Upper lobe of left lung (tissue), 6 donors: ENCODE measurements at regions not wholly inside any gene's neighbourhood (a gene's known extent, or its start where the extent isn't known, plus 50 kb on each side); places are given as distances from the start of the nearest gene placed in this dataset.
"Not testable (repeated sequence)": the region's sequence is repeated elsewhere in the genome, so short reads cannot be mapped to it uniquely, and the experiment has no call there.

Experiments
- ATAC-seq, 2 donors: fragments of 200-7000 bp; cut with Tn5 transposase; one replicate each; pipeline ENCODE4 v1.9.1; 2022; ENCODE audit warnings: mild to moderate bottlenecking in 2 of 2, moderate library complexity in 2 of 2; ENCODE audit not compliant: low FRiP score in 2 of 2
- DNase-seq, 2 donors: peaks; one replicate each; pipeline ENCODE4 v3.0.0-alpha.2; 2019 to 2020
- H3K27ac ChIP-seq, 4 donors: fragments of 200-600 bp; sonication (generic); one replicate each; pipeline ENCODE4 v1.5.1; 2016 to 2019
- H3K27me3 ChIP-seq, 4 donors: fragments of 200-600 bp; sonication (generic); one replicate each; pipeline ENCODE4 v1.5.1; 2017 to 2019
- H3K36me3 ChIP-seq, 4 donors: fragments of 200-600 bp; sonication (generic); one replicate each; pipeline ENCODE4 v1.5.1; 2016 to 2019
- H3K4me1 ChIP-seq, 4 donors: fragments of 200-600 bp; sonication (generic); one replicate each; pipeline ENCODE4 v1.5.1; 2018 to 2019
- H3K4me3 ChIP-seq, 4 donors: fragments of 200-600 bp; sonication (generic); one replicate each; pipeline ENCODE4 v1.5.1; 2017 to 2019; ENCODE audit warnings: mild to moderate bottlenecking in 2 of 4, moderate library complexity in 1 of 4
- H3K9me3 ChIP-seq, 4 donors: fragments of 200-600 bp; sonication (generic); one replicate each; pipeline ENCODE4 v1.5.1; 2018 to 2019
- CTCF ChIP-seq, 6 experiments: fragments of 450-650 bp in 4 of 6; fragments of 200-600 bp in 2 of 6; sonication (generic) in 2 of 6; IDR thresholded peaks; one replicate each; pipeline ENCODE4 v1.5.1; 2016 to 2019; ENCODE audit warnings: antibody characterized with exemption in 6 of 6
- EP300 ChIP-seq, 4 donors: sonication (generic); formaldehyde crosslinking; IDR thresholded peaks; one replicate each; pipeline ENCODE4 v1.5.1; 2017; ENCODE audit warnings: antibody characterized with exemption in 4 of 4, control low read depth in 2 of 4
- POLR2A ChIP-seq, 4 donors: fragments of 450-650 bp; IDR thresholded peaks; one replicate each; pipeline ENCODE4 v1.5.1; 2016 to 2017; ENCODE audit warnings: antibody characterized with exemption in 4 of 4, mild to moderate bottlenecking in 2 of 4
- POLR2AphosphoS5 ChIP-seq, 2 donors: sonication (generic); formaldehyde crosslinking; IDR thresholded peaks; one replicate each; pipeline ENCODE4 v1.5.1; 2017; ENCODE audit warnings: antibody characterized with exemption in 2 of 2
- WGBS, 2 donors: methylation state at CpG; one replicate each; pipeline ENCODE4 v1.1.5; 2017 to 2018; 5-methylcytosine and 5-hydroxymethylcytosine counted together
- donor health status: DM: no; HTN: no; CAD: no; lungs with moderate emphysema.
- donor health status: DM: no; HTN: yes; CAD: no; lungs with severe emphysema.

GRCh38 chr5:63094730-63095129 lies 516.1 kb downstream of the LRRC70 start:
- ATAC-seq (no peak), DNase-seq (no peak)
- TF ChIP-seq EP300 (IDR thresholded peaks at IDR 0.05): no peak
- TF ChIP-seq POLR2AphosphoS5 (IDR thresholded peaks at IDR 0.05): no peak
- no peak for TF ChIP-seq POLR2A (IDR thresholded peaks at IDR 0.05)
- TF ChIP-seq CTCF (IDR thresholded peaks at IDR 0.05): no peak
- H3K27me3 ChIP-seq: no peaks in the 10 kb centered on the region
- H3K9me3 ChIP-seq: no peaks in the 10 kb centered on the region
- H3K4me3 ChIP-seq: no peak overlapping the region
- WGBS, 2 donors: 90% methylated on average over 6 of the region's 6 CpGs
- H3K27ac ChIP-seq: no peak overlapping the region
- H3K36me3 ChIP-seq: no peaks in the 10 kb centered on the region
- no peaks in the 10 kb centered on the region for H3K4me1 ChIP-seq

GRCh38 chr5:63089147-63089546 lies 510.5 kb downstream of the LRRC70 start:
- WGBS, 2 donors: 47 to 68% methylated on average over 1 of the region's 1 CpG

GRCh38 chr5:63085561-63085960 lies 506.9 kb downstream of the LRRC70 start:
- Histone ChIP-seq H3K4me3 (no peak overlapping the region), H3K36me3 (no peaks in the 10 kb centered on the region), H3K9me3 (no peaks in the 10 kb centered on the region), H3K4me1 (no peaks in the 10 kb centered on the region), H3K27me3 (no peaks in the 10 kb centered on the region), H3K27ac (no peak overlapping the region)
- WGBS, 2 donors: 58 to 67% methylated on average over 2 of the region's 2 CpGs
- DNase-seq (no peak), ATAC-seq (no peak)
- no peak for TF ChIP-seq POLR2AphosphoS5 (IDR thresholded peaks at IDR 0.05)
- TF ChIP-seq POLR2A (IDR thresholded peaks at IDR 0.05): no peak
- no peak for TF ChIP-seq EP300 (IDR thresholded peaks at IDR 0.05)
- TF ChIP-seq CTCF (IDR thresholded peaks at IDR 0.05): no peak

More at GRCh38 chr5:63089147-63089546, 510.5 kb downstream of the LRRC70 start:
- no peak for DNase-seq
- no peak for TF ChIP-seq EP300 (IDR thresholded peaks at IDR 0.05)
- TF ChIP-seq POLR2AphosphoS5 (IDR thresholded peaks at IDR 0.05): no peak
- no peak for TF ChIP-seq POLR2A (IDR thresholded peaks at IDR 0.05)
- TF ChIP-seq CTCF (IDR thresholded peaks at IDR 0.05): no peak
- Histone ChIP-seq H3K27ac (no peak overlapping the region), H3K9me3 (no peaks in the 10 kb centered on the region), H3K4me3 (no peak overlapping the region), H3K27me3 (no peaks in the 10 kb centered on the region), H3K4me1 (no peaks in the 10 kb centered on the region), H3K36me3 (no peaks in the 10 kb centered on the region)
- no peak for ATAC-seq

GRCh38 chr5:63083689-63084088 lies 505.1 kb downstream of the LRRC70 start:
- not testable (repeated sequence) for H3K9me3 ChIP-seq, H3K27me3 ChIP-seq, H3K27ac ChIP-seq, H3K4me3 ChIP-seq, ATAC-seq, H3K4me1 ChIP-seq, H3K36me3 ChIP-seq
- WGBS, 2 donors: 93 to 99% methylated on average over 6 to 16 of the region's 22 CpGs
- peak in 1 of 2 donors; percentile 61 for DNase-seq

GRCh38 chr5:63081402-63081801 lies 502.8 kb downstream of the LRRC70 start:
- H3K36me3 ChIP-seq: no peaks in the 10 kb centered on the region
- no peak for TF ChIP-seq CTCF (IDR thresholded peaks at IDR 0.05)
- TF ChIP-seq POLR2AphosphoS5 (IDR thresholded peaks at IDR 0.05): no peak
- no peak for TF ChIP-seq EP300 (IDR thresholded peaks at IDR 0.05)
- TF ChIP-seq POLR2A (IDR thresholded peaks at IDR 0.05): no peak
- H3K4me3 ChIP-seq: no peak overlapping the region
- no peaks in the 10 kb centered on the region for H3K27me3 ChIP-seq
- no peak for DNase-seq
- no peak overlapping the region for H3K27ac ChIP-seq
- H3K4me1 ChIP-seq: no peaks in the 10 kb centered on the region
- H3K9me3 ChIP-seq: no peaks in the 10 kb centered on the region
- no peak for ATAC-seq
